ENCODE measurements at regions not wholly inside any gene's neighbourhood (a gene's known extent, or its start where the extent isn't known, plus 50 kb on each side); places are given as distances from the start of the nearest gene placed in this dataset.

GRCh38 chr9:129361196-129361595 lies 183.1 kb upstream of the IER5L start:
- TF ChIP-seq CTCF (IDR thresholded peaks at IDR 0.05) (no peak), POLR2A (IDR thresholded peaks at IDR 0.05) (no peak)

All from body of pancreas (tissue), 4 donors.